Neutrophil (primary cell): ENCODE measurements at regions not wholly inside any gene's neighbourhood (a gene's known extent, or its start where the extent isn't known, plus 50 kb on each side); places are given as distances from the start of the nearest gene placed in this dataset.

Source experiments
- H3K27ac ChIP-seq: fragments of 200-600 bp; sonication (generic); 2 replicates; pipeline ENCODE4 v1.5.1; 2016; ENCODE audit warnings: mild to moderate bottlenecking, moderate library complexity
- H3K27me3 ChIP-seq: fragments of 200-600 bp; sonication (generic); 2 replicates; pipeline ENCODE4 v1.6.0; 2016; ENCODE audit warnings: mild to moderate bottlenecking
- H3K36me3 ChIP-seq: fragments of 200-600 bp; sonication (generic); 2 replicates; pipeline ENCODE4 v1.5.1; 2017
- H3K4me1 ChIP-seq, 2 experiments: fragments of 200-600 bp in 1 of 2; sonication (generic) in 1 of 2; 1 replicate in 1 of 2; 2 replicates in 1 of 2; pipeline versions ENCODE4 v1.5.1 to v1.6.1; 2013 to 2016; ENCODE audit warnings: low read depth in 1 of 2, low read length in 1 of 2, mild to moderate bottlenecking in 1 of 2, moderate library complexity in 1 of 2; ENCODE audit not compliant: control insufficient read depth in 1 of 2, insufficient read depth in 1 of 2
- H3K4me3 ChIP-seq, 2 experiments: fragments of 200-600 bp in 1 of 2; sonication (generic) in 1 of 2; 1 replicate in 1 of 2; 2 replicates in 1 of 2; pipeline ENCODE4 v1.5.1; 2013 to 2016; ENCODE audit warnings: low read depth in 1 of 2, low read length in 1 of 2, mild to moderate bottlenecking in 1 of 2, moderate library complexity in 1 of 2
- H3K9me3 ChIP-seq: fragments of 200-600 bp; sonication (generic); 2 replicates; pipeline ENCODE4 v1.5.1; 2016
- CTCF ChIP-seq: fragments of 200-600 bp; sonication (generic); IDR thresholded peaks from 2 replicates; pipeline ENCODE4 v1.5.1; 2016; ENCODE audit warnings: antibody characterized with exemption

GRCh38 chr11:15776366-15776765, 580.0 kb downstream of the SOX6 start:
- peaks cover 17% of the 10 kb centered on the region for H3K27me3 ChIP-seq
- no peak for TF ChIP-seq CTCF
- no peak overlapping the region for H3K27ac ChIP-seq
- no peaks in the 10 kb centered on the region for H3K4me1 ChIP-seq
- no peak overlapping the region for H3K4me3 ChIP-seq
- no peaks in the 10 kb centered on the region for H3K9me3 ChIP-seq
- H3K36me3 ChIP-seq = no peaks in the 10 kb centered on the region

DNA sequence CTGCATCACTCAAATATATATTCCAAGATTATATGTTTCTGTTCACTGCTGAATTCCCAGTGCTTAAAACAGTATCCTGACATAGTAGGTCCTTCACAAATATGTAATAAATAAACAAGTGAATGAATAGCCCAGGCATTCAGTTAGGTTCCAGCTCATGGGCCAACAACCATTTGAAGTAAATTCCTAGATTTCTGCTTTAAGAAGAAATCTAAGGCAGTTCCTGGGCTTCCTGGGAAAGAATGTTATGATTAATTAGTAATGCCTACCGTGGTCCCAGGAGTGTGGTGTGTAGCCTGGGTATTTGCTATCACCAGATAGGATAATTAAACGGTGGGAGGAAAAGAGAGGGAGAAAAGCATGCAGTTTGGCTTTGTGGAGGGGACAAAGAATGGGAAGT, 576.8 kb downstream of the SOX6 start:
- no peak overlapping the region for H3K4me3 ChIP-seq
- H3K9me3 ChIP-seq = no peaks in the 10 kb centered on the region
- H3K4me1 ChIP-seq = no peaks in the 10 kb centered on the region
- H3K27me3 ChIP-seq = peaks cover 3% of the 10 kb centered on the region
- H3K27ac ChIP-seq = no peak overlapping the region
- H3K36me3 ChIP-seq = no peaks in the 10 kb centered on the region
- TF ChIP-seq CTCF = no peak

DNA sequence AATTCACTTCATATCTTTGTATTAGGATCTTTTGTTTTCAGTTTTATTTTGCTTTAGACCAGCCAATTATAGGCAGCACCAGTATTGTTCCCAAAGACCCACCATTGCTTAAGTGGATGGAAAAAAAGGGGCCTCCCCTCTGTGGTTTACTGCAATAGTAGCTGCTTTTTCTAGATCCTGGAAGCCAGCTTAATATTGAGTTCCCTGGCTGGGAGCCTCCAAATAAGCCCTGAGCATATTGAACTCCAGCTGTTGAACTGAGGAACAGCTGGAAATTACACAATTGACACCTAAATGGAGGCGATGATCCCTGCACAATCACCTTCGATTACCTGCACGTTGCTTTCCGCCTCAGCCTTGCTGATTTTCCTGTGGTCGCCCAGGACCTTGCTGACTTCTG, 576.0 kb downstream of the SOX6 start:
- Histone ChIP-seq H3K27ac (no peak overlapping the region), H3K27me3 (peaks cover 2% of the 10 kb centered on the region), H3K36me3 (no peaks in the 10 kb centered on the region), H3K9me3 (no peaks in the 10 kb centered on the region), H3K4me3 (no peak overlapping the region), H3K4me1 (no peaks in the 10 kb centered on the region)
- TF ChIP-seq CTCF = no peak

- Histone ChIP-seq H3K9me3 (no peaks in the 10 kb centered on the region), H3K4me1 (no peaks in the 10 kb centered on the region), H3K27ac (no peak overlapping the region), H3K27me3 (no peaks in the 10 kb centered on the region), H3K36me3 (no peaks in the 10 kb centered on the region), H3K4me3 (no peak overlapping the region)
- no peak for TF ChIP-seq CTCF
Observed at GRCh38 chr11:15780837-15781236, 575.5 kb downstream of the SOX6 start.

DNA sequence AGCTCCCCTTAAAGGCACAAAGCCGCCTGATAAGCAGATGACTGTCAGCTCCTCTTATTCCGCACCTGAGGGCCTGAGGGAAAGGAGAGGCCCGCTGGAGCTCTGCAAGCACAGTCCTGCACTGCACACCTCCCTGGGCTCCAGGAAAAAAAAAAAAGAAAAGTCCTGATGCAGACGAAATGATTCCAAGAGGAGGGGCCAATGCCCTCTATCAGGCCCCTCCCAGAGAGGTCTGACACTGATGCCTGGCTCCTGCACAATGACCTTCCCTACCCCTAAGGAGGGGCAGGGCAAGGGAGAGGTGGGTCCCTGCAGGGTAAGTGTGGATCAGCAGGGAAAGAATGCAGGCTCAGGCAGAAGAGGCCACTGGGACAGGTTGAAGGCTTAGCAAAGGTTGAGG, 572.7 kb downstream of the SOX6 start:
- Histone ChIP-seq H3K36me3 (no peaks in the 10 kb centered on the region), H3K9me3 (no peaks in the 10 kb centered on the region), H3K27me3 (no peaks in the 10 kb centered on the region), H3K4me3 (no peak overlapping the region), H3K27ac (no peak overlapping the region), H3K4me1 (no peaks in the 10 kb centered on the region)
- TF ChIP-seq CTCF = no peak
